Stimulated activated CD8-positive, alpha-beta memory T cell treated with anti-CD3 and anti-CD28 coated beads, Interleukin-15, amount 100 ng/mL, for 48 hours (primary cell): ENCODE measurements at regions not wholly inside any gene's neighbourhood (a gene's known extent, or its start where the extent isn't known, plus 50 kb on each side); places are given as distances from the start of the nearest gene placed in this dataset.

ENCODE experiments used
- DNase-seq, 2 donors: peaks; one replicate each; pipeline ENCODE4 v3.0.0-alpha.2; 2020; ENCODE audit warnings: low read depth in 2 of 2

DNA sequence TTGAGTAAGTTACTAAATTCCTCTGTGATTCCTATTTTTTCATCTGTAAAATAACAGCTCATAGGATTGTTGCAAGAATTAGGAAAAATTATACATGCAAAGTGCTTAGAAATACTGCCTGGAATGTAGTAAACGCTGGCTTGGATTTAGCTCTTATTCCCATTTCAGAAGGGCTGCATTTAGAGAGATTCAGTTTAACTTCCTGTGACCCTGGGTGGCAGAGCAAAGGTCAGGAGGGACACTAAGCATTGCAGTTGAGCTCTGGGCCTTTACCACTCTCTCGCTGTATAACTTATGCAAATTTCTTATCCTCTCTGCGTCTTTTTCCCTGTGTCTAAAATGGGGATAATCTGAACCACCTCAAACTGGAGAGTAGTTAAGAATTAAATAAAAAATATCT lies 241.0 kb upstream of the POU3F1 start:
- DNase-seq = no peak

DNA sequence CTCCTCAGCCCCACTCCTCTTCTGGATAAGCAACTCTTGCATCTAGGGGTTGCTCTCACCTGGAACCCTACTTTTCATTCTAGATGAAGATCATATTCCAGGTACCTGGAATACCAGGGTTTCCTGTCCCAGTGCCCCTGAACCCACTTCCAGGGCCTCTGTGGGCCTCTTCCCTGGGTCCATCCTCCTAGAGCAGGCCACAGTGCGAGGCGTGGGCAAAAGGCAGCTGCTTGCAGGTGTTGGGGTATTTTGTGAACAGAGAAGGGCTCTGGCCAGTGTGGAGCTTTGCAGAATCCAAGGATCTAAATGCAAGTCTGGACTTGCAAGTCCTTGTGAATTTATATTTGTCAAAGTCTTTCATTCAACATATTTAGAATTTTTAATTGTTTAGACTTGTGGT lies 240.4 kb upstream of the POU3F1 start:
- no peak for DNase-seq

- no peak for DNase-seq
Observed at GRCh38 chr1:38285807-38286530, 239.4 kb upstream of the POU3F1 start.

GRCh38 chr1:38284953-38285352 lies 238.4 kb upstream of the POU3F1 start:
- DNase-seq = no peak

GRCh38 chr1:38283696-38284470 lies 237.3 kb upstream of the POU3F1 start:
- DNase-seq = no peak

- no peak for DNase-seq
Observed at GRCh38 chr1:38279148-38279547, 232.6 kb upstream of the POU3F1 start.

DNA sequence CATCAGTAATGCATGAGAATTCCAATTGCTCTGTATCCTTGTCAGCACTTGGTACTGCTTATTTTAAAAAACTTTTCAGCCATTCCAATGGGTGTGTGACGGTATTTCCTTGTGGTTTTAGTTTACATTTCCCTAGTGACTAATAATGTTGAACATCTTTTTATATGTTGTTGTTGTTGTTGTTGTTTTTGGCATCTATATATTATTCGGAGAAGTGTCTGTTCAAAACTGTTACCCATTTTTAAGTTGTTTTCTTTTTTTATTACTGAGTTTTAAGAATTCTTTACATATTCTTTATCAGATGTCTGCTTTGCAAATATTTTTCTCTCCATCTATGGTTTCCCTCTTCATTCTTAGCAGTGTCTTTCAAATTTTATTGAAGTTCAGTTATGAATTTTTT lies 231.1 kb upstream of the POU3F1 start:
- DNase-seq = no peak

DNA sequence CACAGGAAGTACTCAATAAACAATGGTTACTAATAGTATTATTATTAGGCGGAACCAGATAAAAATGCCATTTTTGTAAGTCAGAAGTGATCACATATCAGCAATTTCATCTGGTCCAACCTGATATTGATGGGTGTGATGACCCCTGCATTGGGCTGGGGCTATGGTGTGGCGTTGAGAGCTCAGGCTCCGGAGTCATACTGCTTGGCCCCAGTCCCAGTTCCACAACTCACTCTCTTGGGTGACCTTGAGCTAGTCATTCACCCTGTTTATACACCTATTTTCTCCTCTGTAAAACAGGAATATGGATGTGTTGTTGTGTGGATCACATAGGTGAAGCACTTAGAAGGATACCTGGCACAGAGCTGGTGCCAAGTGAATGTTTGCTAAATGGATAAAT lies 229.4 kb upstream of the POU3F1 start:
- DNase-seq = no peak

- DNase-seq = no peak
Observed at GRCh38 chr1:38274974-38275373, 228.4 kb upstream of the POU3F1 start.

- no peak for DNase-seq
Observed at GRCh38 chr1:38273196-38273804, 226.7 kb upstream of the POU3F1 start.

- DNase-seq = no peak
Observed at GRCh38 chr1:38272515-38272914, 225.9 kb upstream of the POU3F1 start.

DNA sequence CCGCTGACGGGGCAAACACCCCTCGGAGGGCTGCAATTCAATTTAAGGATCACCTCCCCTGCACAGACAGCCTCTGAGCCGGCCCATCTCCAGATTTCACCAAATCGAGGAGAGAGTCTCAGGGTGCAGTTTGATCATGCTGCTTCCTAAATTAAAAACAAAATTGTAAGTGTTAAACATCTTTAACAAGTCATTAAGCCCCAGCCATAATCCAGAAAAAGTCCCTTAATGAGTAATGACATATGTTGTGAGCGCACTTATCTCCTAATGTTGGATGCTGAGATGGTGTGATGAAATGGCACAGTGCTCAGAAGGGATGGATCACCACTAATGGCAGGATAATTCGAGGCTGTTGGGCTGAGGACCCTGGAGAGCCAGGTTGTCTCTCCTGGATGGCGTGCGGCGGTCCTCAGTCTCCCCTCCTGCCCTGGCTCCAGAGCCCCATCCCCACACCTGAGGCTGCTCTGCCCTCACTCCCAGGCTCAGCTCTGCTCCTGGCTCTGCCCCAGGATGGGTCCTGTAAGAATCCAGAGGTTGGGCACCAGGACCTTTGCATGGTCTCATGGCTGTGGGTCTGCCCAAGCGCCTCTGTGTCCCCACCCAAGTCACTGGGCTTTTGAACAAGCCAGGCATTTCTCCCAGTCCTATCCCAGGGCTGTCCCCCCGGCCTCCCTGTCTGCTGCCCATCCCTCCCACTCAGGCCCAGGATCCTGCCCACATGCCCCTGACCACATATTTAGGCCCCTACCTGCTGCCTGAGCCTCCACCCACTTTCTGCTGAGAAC lies 224.4 kb upstream of the POU3F1 start:
- DNase-seq = no peak

DNA sequence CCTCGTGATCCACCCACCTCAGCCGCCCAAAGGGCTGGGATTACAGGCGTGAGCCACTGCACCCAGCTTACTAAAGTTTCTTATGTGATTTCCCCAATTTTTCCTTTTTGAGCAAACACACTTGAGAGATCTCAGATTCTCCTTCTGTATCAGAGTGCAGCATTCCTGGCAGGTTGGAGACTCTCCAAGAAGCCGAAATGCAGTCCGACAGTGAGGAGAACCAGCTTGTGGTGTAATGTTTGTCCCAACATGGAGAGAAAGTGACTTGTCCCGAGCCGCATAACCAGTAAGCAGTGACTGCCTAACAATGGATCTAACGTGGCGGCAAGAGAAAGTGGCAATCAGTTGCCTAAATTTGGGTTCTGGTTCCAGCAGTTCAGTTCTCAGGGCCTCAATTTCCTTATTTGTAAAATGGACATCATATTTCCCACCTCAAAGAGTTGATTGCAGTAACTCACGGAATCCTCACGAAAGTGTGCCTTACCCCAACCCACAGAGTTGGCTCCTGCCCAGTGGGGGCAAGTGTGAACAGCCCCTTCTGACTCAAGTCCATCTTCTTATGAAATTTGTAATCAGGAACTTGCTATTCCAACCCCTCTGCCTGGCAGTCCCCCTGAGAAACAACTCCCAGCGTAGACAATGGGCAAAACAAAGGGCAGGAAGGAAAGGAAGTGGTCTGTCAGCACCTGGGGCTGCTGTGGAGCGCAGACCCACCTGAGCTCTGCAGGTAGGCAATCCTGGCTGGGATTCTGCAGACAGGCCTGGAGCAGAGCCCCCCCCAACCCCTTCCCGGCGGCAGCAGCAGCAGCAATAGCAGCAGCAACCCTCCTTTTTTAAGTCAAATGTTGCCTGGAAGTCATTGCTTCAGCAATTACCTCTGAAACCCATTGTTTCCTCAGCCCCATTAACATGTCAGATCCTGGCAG lies 223.6 kb upstream of the POU3F1 start:
- no peak for DNase-seq

DNA sequence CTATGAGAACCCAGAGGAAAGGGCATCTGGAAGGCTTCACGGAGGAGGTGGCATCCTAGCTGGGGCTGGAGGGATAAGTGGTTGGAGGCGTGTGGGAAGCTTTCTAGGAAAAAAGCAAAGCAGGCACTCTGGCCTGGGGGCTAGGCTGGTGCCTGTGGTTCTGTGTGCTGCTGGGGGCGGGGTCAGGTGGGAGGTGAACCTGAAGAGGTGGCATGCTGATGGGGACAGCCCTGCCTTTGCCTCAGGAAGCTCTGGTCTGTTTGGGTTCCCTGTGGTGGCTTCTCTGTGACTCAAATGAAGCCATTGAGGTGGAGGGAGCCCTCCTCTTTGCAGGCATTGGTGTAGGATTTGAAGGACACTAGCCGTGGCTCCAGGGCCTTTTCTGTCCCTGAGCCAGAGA lies 221.6 kb upstream of the POU3F1 start:
- DNase-seq = no peak

- DNase-seq = no peak
Observed at GRCh38 chr1:38267037-38268036, 220.7 kb upstream of the POU3F1 start.

DNA sequence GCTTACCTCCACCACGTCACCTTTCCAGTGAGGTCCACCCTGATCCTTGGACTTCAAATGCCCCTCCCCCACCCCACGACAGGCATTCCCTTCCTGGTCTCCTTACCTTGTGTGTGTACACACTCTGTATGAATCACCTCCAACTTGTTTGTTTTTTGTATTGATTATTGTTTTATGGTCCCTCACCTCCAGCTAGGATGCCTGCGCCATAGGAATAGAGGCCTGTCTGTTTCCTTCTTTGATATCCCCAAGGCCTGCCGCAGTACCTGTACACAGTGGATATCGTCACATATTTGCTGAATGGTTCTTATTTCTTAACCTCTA lies 219.6 kb upstream of the POU3F1 start:
- DNase-seq = no peak

- no peak for DNase-seq
Observed at GRCh38 chr1:38265293-38266196, 219.0 kb upstream of the POU3F1 start.

GRCh38 chr1:38263438-38263837 lies 216.8 kb upstream of the POU3F1 start:
- no peak for DNase-seq

DNA sequence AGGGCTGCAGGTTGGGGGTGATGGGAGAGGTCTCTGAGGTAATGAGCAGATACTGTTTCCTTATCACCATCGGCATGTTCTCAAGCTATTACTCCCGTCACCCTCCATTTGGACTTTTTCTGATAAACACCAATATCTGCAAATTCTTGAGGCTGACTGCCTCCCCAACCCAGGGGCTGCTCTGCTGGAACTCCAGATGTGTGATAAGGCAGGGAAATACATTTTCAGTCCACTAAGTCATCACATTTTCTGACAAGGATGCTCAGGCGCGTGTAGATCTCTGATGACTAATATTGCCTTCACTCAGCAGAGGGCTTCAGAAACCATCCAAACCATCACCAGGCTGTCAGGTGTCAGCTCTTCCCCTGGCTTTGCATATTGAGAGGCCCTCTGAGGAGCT lies 215.0 kb upstream of the POU3F1 start:
- no peak for DNase-seq
